Stimulated activated CD4-positive, alpha-beta T cell treated with anti-CD3 and anti-CD28 coated beads, Interleukin-1b, Interleukin-23, amount 100 ng/mL, for 1 hour (primary cell): ENCODE measurements at regions not wholly inside any gene's neighbourhood (a gene's known extent, or its start where the extent isn't known, plus 50 kb on each side); places are given as distances from the start of the nearest gene placed in this dataset.
"Not testable (repeated sequence)": the region's sequence is repeated elsewhere in the genome, so short reads cannot be mapped to it uniquely, and the experiment has no call there.

ENCODE experiments used
- DNase-seq, 2 donors: peaks; one replicate each; pipeline ENCODE4 v3.0.0-alpha.2; 2020; ENCODE audit warnings: low read depth in 2 of 2

GRCh38 chr10:77740396-77740795 is 102.8 kb upstream of the KCNMA1 start:
- not testable (repeated sequence) for DNase-seq

GRCh38 chr10:77738496-77739158 is 101.0 kb upstream of the KCNMA1 start:
- DNase-seq, result no peak

DNA sequence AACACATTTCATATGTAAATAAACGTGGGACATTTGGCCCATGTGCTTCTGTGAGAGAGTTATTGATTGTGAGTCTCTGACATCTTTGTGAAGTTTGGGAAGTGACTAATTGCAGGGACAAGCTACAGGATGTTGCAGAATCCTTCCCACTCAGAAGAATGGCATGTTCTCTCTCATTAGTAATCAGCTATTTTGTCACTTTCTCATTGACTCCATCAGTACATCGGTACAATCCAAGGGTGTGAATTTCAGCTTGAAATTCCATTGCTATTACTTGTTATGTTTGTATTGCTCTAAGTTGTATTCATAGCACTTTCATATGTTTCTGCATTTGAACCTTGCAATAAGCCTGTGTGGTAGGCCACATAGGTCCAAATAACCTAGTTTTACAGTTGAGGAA is 100.0 kb upstream of the KCNMA1 start:
- no peak for DNase-seq

DNA sequence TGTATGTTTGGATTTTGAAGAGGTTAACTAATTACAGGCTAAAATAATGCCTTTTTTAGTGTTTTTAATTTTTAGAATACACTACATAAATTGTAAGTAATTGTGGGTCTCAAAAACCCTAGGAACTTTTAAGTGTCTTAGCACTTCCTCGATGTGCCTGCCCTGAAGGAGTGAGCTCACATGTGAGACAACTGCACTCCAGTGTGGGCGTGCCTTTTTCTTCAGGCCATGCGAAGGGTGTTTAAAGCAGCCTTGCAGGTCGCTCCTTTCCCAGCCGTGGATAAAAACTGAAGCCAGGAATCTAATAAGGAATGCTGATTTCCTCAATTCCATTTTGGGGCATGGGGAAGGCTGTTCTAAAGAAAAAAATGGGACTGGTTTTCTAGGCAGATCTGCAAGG is 97.5 kb upstream of the KCNMA1 start:
- not testable (repeated sequence) for DNase-seq

GRCh38 chr10:77732213-77733003 is 94.8 kb upstream of the KCNMA1 start:
- no peak for DNase-seq

DNA sequence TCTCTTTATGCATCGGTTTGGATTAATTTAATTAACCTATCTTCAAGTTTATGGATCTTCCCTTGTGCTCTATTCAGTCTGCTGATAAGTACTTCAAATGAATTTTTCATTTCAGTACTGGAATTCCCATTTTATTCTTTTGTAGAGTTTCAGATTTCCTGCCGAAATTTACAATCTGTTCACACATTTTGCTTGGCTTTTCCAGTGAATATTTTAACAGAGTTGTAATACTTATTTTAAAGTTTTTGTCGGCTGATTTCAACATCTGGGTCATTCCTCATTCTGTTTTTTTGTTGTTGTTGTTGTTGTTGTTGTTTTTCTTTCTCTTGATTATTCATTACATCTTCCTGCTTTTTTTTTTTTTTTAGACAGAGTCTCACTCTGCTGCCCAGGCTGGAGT is 89.9 kb upstream of the KCNMA1 start:
- no peak for DNase-seq

DNA sequence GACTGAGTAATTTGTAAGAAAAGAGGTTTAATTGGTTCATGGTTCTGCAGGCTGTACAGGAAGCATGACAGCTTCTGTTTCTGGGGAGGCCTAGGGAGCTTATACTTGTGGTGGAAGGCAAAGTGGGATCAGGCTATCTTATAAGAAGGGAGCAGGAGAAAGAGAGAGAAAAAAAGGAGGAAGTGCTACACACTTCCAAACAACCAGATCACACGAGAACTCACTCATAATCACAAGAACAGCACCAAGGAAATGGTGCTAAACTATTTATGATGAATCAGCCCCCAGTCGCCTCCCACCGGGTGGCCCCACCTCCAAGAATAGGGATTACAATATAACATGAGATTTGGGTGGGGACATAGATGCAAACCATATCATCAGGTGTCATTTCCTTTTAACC is 89.1 kb upstream of the KCNMA1 start:
- DNase-seq, result no peak

- DNase-seq, result no peak
Observed at GRCh38 chr10:77726301-77726700, 88.7 kb upstream of the KCNMA1 start.

- no peak for DNase-seq
Observed at GRCh38 chr10:77724820-77725219, 87.2 kb upstream of the KCNMA1 start.

DNA sequence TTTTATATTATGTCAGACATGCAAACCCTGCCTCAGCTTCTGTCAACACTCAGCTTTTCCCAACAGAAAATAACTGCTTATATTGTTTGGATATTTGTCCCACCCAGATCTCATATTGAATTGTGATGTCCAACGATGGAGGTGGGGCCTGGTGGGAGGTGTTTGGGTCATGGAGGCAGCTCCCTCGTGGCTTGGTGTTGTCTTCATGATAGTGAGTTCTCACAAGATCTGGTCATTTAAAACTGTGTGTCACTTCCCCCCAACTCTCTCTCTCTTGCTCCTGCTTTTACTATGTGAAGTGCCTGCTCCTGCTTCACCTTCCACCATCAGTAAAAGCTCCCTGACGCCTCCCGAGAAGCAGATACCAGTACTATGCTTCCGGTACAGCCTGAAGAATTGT is 85.8 kb upstream of the KCNMA1 start:
- DNase-seq, result no peak

GRCh38 chr10:77722956-77723355 is 85.3 kb upstream of the KCNMA1 start:
- DNase-seq, result not testable (repeated sequence)

GRCh38 chr10:77721815-77722214 is 84.2 kb upstream of the KCNMA1 start:
- no peak for DNase-seq

DNA sequence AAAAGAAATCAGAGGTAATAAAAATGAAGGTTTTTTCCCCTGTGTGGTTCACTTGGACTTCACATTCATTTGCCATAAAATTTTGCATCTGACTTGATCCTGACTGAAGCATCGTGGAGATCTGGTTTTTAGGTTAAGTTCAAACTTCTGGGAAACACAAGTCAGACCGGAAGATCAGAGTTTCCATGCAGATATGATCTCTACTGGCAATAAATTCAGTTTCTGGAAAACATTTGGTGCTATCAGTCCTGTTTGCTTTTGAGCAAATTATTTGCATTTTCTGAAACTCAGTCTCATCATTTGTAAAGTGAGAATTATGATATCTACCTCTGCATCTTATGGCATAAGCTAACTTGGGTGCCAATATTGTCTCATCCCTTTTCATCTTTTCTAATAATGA is 81.3 kb upstream of the KCNMA1 start:
- DNase-seq, result no peak

DNA sequence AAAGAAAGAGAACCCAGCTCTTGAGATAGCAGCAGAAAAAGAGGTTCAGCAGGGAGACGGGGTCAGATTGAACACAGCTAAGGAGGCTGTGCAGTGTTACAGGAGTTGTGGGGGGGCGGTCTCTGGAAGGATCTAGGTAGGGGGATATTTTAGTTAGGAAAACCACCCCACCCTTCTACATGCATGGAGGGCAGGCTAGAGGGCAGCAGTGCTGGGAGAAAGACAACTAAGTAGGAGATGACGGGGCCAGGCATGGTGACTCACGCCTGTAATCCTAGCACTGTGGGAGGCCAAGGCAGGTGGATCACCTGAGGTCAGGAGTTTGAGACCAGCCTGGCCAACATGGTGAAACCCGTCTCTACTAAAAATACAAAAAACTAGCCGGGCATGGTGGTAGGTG is 80.7 kb upstream of the KCNMA1 start:
- DNase-seq, result not testable (repeated sequence)

DNA sequence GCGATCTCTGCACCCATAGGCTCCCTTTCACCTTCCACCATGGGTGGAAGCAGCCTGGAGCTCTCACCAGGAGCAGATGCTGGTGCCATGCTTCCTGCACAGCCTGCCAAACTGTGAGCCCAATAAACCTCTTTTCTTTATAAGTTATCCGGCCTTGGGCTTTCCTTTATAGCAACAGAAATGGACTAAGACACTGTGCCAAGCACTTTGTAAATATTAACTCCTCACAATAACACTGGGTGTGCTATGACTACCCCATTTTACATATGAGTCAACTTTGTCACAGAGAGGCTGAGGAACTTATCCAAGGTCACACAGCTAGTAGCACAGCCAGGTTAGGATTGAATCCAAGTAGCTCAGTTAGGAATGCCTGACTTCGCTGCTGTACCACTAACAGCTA is 79.7 kb upstream of the KCNMA1 start:
- no peak for DNase-seq

- no peak for DNase-seq
Observed at GRCh38 chr10:77716458-77717317, 79.1 kb upstream of the KCNMA1 start.

GRCh38 chr10:77715536-77715935 is 77.9 kb upstream of the KCNMA1 start:
- no peak for DNase-seq

DNA sequence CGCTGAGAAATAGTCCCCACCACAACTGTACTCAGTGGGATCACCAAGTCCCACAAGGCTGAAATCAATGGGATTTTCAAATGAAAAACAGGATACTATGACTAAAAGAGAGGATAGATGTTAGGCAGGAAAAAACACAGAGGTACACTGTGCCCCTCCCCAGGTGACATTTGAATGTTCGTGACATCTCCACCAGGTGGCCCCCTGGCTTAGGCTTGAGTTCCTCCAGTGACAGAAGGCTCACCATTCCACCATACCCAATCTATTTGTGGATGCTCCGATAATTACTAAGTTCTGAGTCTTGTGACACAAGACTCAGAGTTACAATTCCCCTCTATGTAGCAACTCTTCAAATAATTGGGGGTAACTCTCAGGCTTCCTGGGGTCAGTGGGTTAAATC is 77.5 kb upstream of the KCNMA1 start:
- no peak for DNase-seq

- DNase-seq, result no peak
Observed at GRCh38 chr10:77713521-77714280, 76.1 kb upstream of the KCNMA1 start.

- no peak for DNase-seq
Observed at GRCh38 chr10:77712207-77712606, 74.6 kb upstream of the KCNMA1 start.

DNA sequence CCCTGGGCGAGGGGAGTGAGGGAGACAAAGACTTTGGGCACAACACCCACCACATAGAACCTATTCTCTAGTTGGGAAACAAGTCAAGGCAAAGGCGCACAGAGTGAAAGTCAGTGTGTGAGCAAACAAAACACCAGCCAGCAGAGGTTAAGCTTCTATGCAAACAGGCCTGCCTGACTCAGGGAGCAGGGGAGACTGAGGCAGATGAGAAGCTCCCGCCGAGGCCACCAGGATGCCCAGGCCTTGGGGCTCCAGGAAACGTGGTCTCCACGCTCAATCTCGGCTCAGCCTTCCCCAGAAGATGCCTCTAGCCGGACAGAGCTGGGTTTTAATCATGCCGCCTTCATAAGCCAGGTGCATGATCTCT is 74.1 kb upstream of the KCNMA1 start:
- DNase-seq, result no peak
